SK-N-SH treated with all-trans-retinoic acid at 6 μM for 48 hours (cell line): ENCODE measurements at regions not wholly inside any gene's neighbourhood (a gene's known extent, or its start where the extent isn't known, plus 50 kb on each side); places are given as distances from the start of the nearest gene placed in this dataset.
"Not testable (repeated sequence)": the region's sequence is repeated elsewhere in the genome, so short reads cannot be mapped to it uniquely, and the experiment has no call there.

Experiments used
- ATAC-seq: fragments of 200-7000 bp; cut with Tn5 transposase; 3 replicates; pipeline ENCODE4 v1.9.1; 2020; ENCODE audit warnings: mild to moderate bottlenecking, moderate library complexity
- ARNTL ChIP-seq: fragments of 450-650 bp; formaldehyde crosslinking; IDR thresholded peaks from 2 replicates; pipeline ENCODE4 v1.5.0; 2020; ENCODE audit warnings: low read depth, mild to moderate bottlenecking, moderate library complexity, borderline replicate concordance
- BACH2 ChIP-seq: fragments of 250-450 bp; sonication (Bioruptor Pico); IDR thresholded peaks from 2 replicates; pipeline ENCODE4 v1.9.0; 2021; ENCODE audit warnings: mild to moderate bottlenecking, borderline replicate concordance
- CSDC2 ChIP-seq: fragments of 250-450 bp; sonication (Bioruptor Pico); IDR thresholded peaks from 2 replicates; pipeline ENCODE4 v1.5.0; 2020; ENCODE audit warnings: mild to moderate bottlenecking, moderate library complexity
- ESRRG ChIP-seq: fragments of 250-450 bp; sonication (Bioruptor Pico); IDR thresholded peaks from 2 replicates; pipeline ENCODE4 v1.6.1; 2021; ENCODE audit warnings: mild to moderate bottlenecking
- GLIS3 ChIP-seq: fragments of 250-450 bp; sonication (Bioruptor Pico); IDR thresholded peaks from 2 replicates; pipeline ENCODE4 v1.5.0; 2020; ENCODE audit warnings: mild to moderate bottlenecking, moderate library complexity
- ISL1 ChIP-seq: fragments of 250-450 bp; sonication (Bioruptor Pico); IDR thresholded peaks from 2 replicates; pipeline ENCODE4 v2.1.2; 2022; ENCODE audit warnings: mild to moderate bottlenecking, moderate library complexity
- OSR1 ChIP-seq: fragments of 250-450 bp; sonication (Bioruptor Pico); IDR thresholded peaks from 2 replicates; pipeline ENCODE4 v1.8.0; 2022; ENCODE audit warnings: moderate library complexity, mild to moderate bottlenecking, inconsistent platforms
- PPARA ChIP-seq: fragments of 250-450 bp; sonication (Bioruptor Pico); IDR thresholded peaks from 2 replicates; pipeline ENCODE4 v1.5.0; 2020; ENCODE audit warnings: mild to moderate bottlenecking, borderline replicate concordance
- RARB ChIP-seq: fragments of 250-450 bp; sonication (Bioruptor Pico); IDR thresholded peaks from 2 replicates; pipeline ENCODE4 v1.8.0; 2021; ENCODE audit warnings: mild to moderate bottlenecking, moderate library complexity
- SNAI2 ChIP-seq: fragments of 250-450 bp; sonication (Bioruptor Pico); IDR thresholded peaks from 2 replicates; pipeline ENCODE4 v1.5.0; 2020; ENCODE audit warnings: mild to moderate bottlenecking, moderate library complexity
- TCF4 ChIP-seq: fragments of 250-450 bp; sonication (Bioruptor Pico); IDR thresholded peaks from 2 replicates; pipeline ENCODE4 v1.8.0; 2021; ENCODE audit warnings: mild to moderate bottlenecking, moderate library complexity, borderline replicate concordance
- ZC3H10 ChIP-seq: fragments of 250-450 bp; sonication (Bioruptor Pico); IDR thresholded peaks from 2 replicates; pipeline ENCODE4 v1.5.1; 2021; ENCODE audit warnings: mild to moderate bottlenecking, moderate library complexity
- ZFP3 ChIP-seq: fragments of 250-450 bp; sonication (Bioruptor Pico); IDR thresholded peaks from 2 replicates; pipeline ENCODE4 v1.5.0; 2020; ENCODE audit warnings: mild to moderate bottlenecking, moderate library complexity
- ZFP30 ChIP-seq: fragments of 450-650 bp; formaldehyde crosslinking; IDR thresholded peaks from 2 replicates; pipeline ENCODE4 v1.5.0; 2022; ENCODE audit warnings: mild to moderate bottlenecking, moderate library complexity
- ZNF565 ChIP-seq: fragments of 450-650 bp; formaldehyde crosslinking; conservative IDR thresholded peaks from 2 replicates; pipeline ENCODE4 v1.5.0; 2020; ENCODE audit warnings: low read depth, mild to moderate bottlenecking, moderate library complexity
- ZNF70 ChIP-seq: fragments of 450-650 bp; formaldehyde crosslinking; IDR thresholded peaks from 2 replicates; pipeline ENCODE4 v1.5.0; 2020; ENCODE audit warnings: mild to moderate bottlenecking, moderate library complexity
- ZNF8 ChIP-seq: fragments of 450-650 bp; formaldehyde crosslinking; IDR thresholded peaks from 2 replicates; pipeline ENCODE4 v1.5.0; 2020; ENCODE audit warnings: mild to moderate bottlenecking, moderate library complexity
- TF ChIP-seq, protein P1 (sequence below): fragments of 250-450 bp; sonication (Bioruptor Pico); IDR thresholded peaks from 2 replicates; pipeline ENCODE4 v1.8.0; 2021; ENCODE audit warnings: low read depth, mild to moderate bottlenecking, moderate library complexity, borderline replicate concordance
- TF ChIP-seq, protein P2 (sequence below): fragments of 250-450 bp; sonication (Bioruptor Pico); IDR thresholded peaks from 2 replicates; pipeline ENCODE4 v1.5.0; 2020; ENCODE audit warnings: mild to moderate bottlenecking, moderate library complexity
- TF ChIP-seq, protein P3 (sequence below): fragments of 250-450 bp; sonication (Bioruptor Pico); IDR thresholded peaks from 2 replicates; pipeline ENCODE4 v1.5.1; 2021; ENCODE audit warnings: mild to moderate bottlenecking, moderate library complexity
- TF ChIP-seq, protein P4 (sequence below): fragments of 250-450 bp; sonication (Bioruptor Pico); IDR thresholded peaks from 2 replicates; pipeline ENCODE4 v1.8.0; 2020; ENCODE audit warnings: mild to moderate bottlenecking, moderate library complexity, borderline replicate concordance

DNA sequence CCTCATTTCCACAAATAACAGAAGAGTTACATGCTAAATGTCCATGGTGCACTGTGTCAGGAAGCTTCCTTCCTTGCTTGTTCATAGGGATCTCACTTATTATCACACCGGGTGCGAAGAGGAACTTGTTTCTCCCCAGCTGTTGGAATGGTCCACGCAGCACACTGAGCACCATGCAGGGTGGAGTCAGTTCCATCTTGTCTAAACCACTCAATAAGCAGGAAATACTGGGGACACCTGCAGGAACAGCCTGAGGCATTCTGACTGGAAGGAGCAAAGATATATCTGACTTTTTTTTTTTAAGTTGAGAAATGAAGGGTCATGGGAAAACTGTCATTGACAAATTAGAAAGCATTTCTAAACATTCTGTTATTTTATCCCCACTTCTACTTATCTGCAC is 70.0 kb upstream of the WDR72 start:
- ATAC-seq, result no peak
- TF ChIP-seq ZNF565 (CRISPR knock-in tag), result no peak
- TF ChIP-seq, protein P1, sequence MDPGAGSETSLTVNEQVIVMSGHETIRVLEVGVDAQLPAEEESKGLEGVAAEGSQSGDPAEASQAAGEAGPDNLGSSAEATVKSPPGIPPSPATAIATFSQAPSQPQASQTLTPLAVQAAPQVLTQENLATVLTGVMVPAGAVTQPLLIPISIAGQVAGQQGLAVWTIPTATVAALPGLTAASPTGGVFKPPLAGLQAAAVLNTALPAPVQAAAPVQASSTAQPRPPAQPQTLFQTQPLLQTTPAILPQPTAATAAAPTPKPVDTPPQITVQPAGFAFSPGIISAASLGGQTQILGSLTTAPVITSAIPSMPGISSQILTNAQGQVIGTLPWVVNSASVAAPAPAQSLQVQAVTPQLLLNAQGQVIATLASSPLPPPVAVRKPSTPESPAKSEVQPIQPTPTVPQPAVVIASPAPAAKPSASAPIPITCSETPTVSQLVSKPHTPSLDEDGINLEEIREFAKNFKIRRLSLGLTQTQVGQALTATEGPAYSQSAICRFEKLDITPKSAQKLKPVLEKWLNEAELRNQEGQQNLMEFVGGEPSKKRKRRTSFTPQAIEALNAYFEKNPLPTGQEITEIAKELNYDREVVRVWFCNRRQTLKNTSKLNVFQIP, result no peak
- TF ChIP-seq ISL1, result no peak
- no peak for TF ChIP-seq CSDC2 (CRISPR knock-in tag)
- TF ChIP-seq ZNF70, result no peak
- no peak for TF ChIP-seq BACH2 (CRISPR knock-in tag)
- no peak for TF ChIP-seq ZFP3 (CRISPR knock-in tag)
- no peak for TF ChIP-seq RARB (CRISPR knock-in tag)
- TF ChIP-seq GLIS3, result no peak
- no peak for TF ChIP-seq OSR1 (CRISPR knock-in tag)
- TF ChIP-seq ZNF8 (CRISPR knock-in tag), result no peak
- no peak for TF ChIP-seq ZC3H10 (CRISPR knock-in tag)
- TF ChIP-seq ZFP30, result no peak
- TF ChIP-seq, all 23 proteins: peak for 0

DNA sequence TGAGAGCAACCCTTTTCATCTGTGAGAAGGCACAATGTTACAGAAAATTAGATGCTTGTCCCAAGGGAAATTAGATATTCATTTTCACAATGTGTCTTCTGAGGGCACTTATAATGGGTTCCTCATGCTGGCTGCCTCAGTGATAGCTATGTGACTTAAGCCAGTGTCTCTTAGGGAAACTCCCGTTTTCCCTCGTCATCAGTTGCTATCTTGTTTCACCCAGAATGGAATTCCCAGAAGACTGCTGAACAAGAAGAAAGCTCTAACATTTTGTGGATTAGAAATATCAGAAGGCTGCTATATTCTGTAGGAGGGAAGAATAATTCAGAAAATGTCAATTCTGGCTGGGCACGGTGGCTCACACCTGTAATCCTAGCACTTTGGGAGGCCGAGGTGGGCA is 67.9 kb upstream of the WDR72 start:
- no peak for ATAC-seq
- TF ChIP-seq ISL1, result no peak
- TF ChIP-seq ESRRG (CRISPR knock-in tag), result no peak
- no peak for TF ChIP-seq OSR1 (CRISPR knock-in tag)
- TF ChIP-seq GLIS3, result no peak
- no peak for TF ChIP-seq ZFP30

DNA sequence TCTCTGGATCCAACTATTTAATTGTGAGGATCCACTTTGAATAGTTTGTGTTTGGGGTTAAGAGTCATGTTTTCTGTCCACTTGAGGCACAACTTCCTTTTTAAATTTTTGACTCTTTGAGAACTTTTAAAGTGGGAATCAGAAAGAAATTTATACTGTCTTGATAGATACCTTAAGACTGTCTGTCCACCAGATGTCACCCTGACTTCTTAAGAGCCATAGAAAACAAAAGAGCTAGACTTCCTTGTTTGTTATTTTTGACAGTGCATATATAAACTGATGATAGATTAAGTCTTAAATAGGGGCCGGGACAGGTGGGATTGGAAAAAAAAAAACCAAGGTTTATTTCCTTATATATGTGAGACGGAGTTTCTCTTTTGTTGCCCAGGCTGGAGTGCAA is 52.1 kb upstream of the WDR72 start:
- TF ChIP-seq ZNF8 (CRISPR knock-in tag) (no peak), TCF4 (CRISPR knock-in tag) (no peak), SNAI2 (CRISPR knock-in tag) (no peak), ZFP3 (CRISPR knock-in tag) (no peak), GLIS3 (no peak), OSR1 (CRISPR knock-in tag) (no peak), ZC3H10 (CRISPR knock-in tag) (no peak), ARNTL (CRISPR knock-in tag) (no peak), PPARA (CRISPR knock-in tag) (no peak), ESRRG (CRISPR knock-in tag) (no peak), RARB (CRISPR knock-in tag) (no peak), ISL1 (no peak)
- TF ChIP-seq, protein P2, sequence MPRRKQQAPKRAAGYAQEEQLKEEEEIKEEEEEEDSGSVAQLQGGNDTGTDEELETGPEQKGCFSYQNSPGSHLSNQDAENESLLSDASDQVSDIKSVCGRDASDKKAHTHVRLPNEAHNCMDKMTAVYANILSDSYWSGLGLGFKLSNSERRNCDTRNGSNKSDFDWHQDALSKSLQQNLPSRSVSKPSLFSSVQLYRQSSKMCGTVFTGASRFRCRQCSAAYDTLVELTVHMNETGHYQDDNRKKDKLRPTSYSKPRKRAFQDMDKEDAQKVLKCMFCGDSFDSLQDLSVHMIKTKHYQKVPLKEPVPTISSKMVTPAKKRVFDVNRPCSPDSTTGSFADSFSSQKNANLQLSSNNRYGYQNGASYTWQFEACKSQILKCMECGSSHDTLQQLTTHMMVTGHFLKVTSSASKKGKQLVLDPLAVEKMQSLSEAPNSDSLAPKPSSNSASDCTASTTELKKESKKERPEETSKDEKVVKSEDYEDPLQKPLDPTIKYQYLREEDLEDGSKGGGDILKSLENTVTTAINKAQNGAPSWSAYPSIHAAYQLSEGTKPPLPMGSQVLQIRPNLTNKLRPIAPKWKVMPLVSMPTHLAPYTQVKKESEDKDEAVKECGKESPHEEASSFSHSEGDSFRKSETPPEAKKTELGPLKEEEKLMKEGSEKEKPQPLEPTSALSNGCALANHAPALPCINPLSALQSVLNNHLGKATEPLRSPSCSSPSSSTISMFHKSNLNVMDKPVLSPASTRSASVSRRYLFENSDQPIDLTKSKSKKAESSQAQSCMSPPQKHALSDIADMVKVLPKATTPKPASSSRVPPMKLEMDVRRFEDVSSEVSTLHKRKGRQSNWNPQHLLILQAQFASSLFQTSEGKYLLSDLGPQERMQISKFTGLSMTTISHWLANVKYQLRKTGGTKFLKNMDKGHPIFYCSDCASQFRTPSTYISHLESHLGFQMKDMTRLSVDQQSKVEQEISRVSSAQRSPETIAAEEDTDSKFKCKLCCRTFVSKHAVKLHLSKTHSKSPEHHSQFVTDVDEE, result no peak
- TF ChIP-seq, protein P3, sequence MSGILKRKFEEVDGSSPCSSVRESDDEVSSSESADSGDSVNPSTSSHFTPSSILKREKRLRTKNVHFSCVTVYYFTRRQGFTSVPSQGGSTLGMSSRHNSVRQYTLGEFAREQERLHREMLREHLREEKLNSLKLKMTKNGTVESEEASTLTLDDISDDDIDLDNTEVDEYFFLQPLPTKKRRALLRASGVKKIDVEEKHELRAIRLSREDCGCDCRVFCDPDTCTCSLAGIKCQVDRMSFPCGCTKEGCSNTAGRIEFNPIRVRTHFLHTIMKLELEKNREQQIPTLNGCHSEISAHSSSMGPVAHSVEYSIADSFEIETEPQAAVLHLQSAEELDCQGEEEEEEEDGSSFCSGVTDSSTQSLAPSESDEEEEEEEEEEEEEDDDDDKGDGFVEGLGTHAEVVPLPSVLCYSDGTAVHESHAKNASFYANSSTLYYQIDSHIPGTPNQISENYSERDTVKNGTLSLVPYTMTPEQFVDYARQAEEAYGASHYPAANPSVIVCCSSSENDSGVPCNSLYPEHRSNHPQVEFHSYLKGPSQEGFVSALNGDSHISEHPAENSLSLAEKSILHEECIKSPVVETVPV (CRISPR knock-in tag), result no peak
- TF ChIP-seq, protein P4, sequence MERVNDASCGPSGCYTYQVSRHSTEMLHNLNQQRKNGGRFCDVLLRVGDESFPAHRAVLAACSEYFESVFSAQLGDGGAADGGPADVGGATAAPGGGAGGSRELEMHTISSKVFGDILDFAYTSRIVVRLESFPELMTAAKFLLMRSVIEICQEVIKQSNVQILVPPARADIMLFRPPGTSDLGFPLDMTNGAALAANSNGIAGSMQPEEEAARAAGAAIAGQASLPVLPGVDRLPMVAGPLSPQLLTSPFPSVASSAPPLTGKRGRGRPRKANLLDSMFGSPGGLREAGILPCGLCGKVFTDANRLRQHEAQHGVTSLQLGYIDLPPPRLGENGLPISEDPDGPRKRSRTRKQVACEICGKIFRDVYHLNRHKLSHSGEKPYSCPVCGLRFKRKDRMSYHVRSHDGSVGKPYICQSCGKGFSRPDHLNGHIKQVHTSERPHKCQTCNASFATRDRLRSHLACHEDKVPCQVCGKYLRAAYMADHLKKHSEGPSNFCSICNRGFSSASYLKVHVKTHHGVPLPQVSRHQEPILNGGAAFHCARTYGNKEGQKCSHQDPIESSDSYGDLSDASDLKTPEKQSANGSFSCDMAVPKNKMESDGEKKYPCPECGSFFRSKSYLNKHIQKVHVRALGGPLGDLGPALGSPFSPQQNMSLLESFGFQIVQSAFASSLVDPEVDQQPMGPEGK (CRISPR knock-in tag), result no peak
- TF ChIP-seq, protein P1, result no peak
- ATAC-seq, result no peak

DNA sequence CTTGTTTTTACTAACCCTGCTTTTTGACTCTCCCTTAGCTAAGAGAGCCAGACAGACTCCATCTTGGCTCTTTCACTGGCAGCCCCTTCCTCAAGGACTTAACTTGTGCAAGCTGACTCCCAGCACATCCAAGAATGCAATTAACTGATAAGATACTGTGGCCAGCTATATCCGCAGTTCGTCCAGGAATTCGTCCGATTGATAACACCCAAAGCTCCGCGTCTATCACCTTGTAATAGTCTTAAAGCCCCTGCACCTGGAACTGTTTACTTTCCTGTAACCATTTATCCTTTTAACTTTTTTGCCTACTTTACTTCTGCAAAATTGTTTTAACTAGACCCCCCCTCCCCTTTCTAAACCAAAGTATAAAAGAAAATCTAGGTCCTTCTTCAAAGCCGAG is 50.8 kb upstream of the WDR72 start:
- ATAC-seq, result not testable (repeated sequence)
